NCI-H2029 (cell line): ENCODE measurements at regions not wholly inside any gene's neighbourhood (a gene's known extent, or its start where the extent isn't known, plus 50 kb on each side); places are given as distances from the start of the nearest gene placed in this dataset.

ENCODE experiments used
- DNase-seq: peaks from one replicate; lab custom pipeline; 2025; lab: John Stamatoyannopoulos, UW

GRCh38 chr12:19953734-19954133 lies 414.6 kb upstream of the PDE3A start:
- DNase-seq = no peak

- DNase-seq = no peak
These were observed 414.2 kb upstream of the PDE3A start for GRCh38 chr12:19954163-19954562.

- no peak for DNase-seq
These were observed 410.8 kb upstream of the PDE3A start for GRCh38 chr12:19957308-19958125.

- no peak for DNase-seq
These were observed 409.9 kb upstream of the PDE3A start for GRCh38 chr12:19958389-19958788.

- no peak for DNase-seq
These were observed 409.0 kb upstream of the PDE3A start for GRCh38 chr12:19959353-19959752.

GRCh38 chr12:19960527-19960926 lies 407.8 kb upstream of the PDE3A start:
- no peak for DNase-seq

GRCh38 chr12:19962192-19962591 lies 406.1 kb upstream of the PDE3A start:
- DNase-seq = no peak

GRCh38 chr12:19963972-19964371 lies 404.4 kb upstream of the PDE3A start:
- no peak for DNase-seq

- DNase-seq = no peak
These were observed 403.8 kb upstream of the PDE3A start for GRCh38 chr12:19964549-19964948.

- DNase-seq = no peak
These were observed 402.9 kb upstream of the PDE3A start for GRCh38 chr12:19965196-19966038.

GRCh38 chr12:19967001-19967400 lies 401.3 kb upstream of the PDE3A start:
- DNase-seq = peak; percentile 37

- DNase-seq = peak; percentile 78
These were observed 400.9 kb upstream of the PDE3A start for GRCh38 chr12:19967431-19967830.

GRCh38 chr12:19970116-19970515 lies 398.2 kb upstream of the PDE3A start:
- DNase-seq = no peak

GRCh38 chr12:19970821-19971220 lies 397.5 kb upstream of the PDE3A start:
- DNase-seq = no peak

GRCh38 chr12:19971361-19972280 lies 396.7 kb upstream of the PDE3A start:
- no peak for DNase-seq

- no peak for DNase-seq
These were observed 395.7 kb upstream of the PDE3A start for GRCh38 chr12:19972325-19973288.

GRCh38 chr12:19978193-19978592 lies 390.1 kb upstream of the PDE3A start:
- DNase-seq = no peak

GRCh38 chr12:19979584-19979983 lies 388.8 kb upstream of the PDE3A start:
- no peak for DNase-seq

GRCh38 chr12:19981944-19982343 lies 386.4 kb upstream of the PDE3A start:
- DNase-seq = no peak

- DNase-seq = no peak
These were observed 380.3 kb upstream of the PDE3A start for GRCh38 chr12:19988001-19988400.

- DNase-seq = no peak
These were observed 379.9 kb upstream of the PDE3A start for GRCh38 chr12:19988459-19988873.
